ENCODE measurements at regions not wholly inside any gene's neighbourhood (a gene's known extent, or its start where the extent isn't known, plus 50 kb on each side); places are given as distances from the start of the nearest gene placed in this dataset.

DNA sequence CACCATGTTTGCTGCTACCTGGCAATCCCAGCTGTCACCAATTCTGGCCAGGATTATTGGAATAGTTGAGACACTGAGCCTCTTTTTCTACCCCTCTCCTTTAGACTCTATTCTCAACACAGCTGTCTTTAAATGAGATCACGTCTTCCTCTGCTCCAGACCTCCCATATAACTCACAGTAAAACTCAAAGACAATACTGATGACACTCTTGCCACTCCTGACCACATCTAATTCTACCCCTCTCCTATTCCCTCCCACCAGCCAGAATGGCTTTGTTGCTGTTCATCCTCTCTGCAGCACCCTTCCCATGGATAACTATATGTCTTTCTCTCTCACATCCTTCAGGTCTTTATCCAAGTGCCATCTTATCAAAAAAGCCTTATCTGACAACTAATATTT, 188.6 kb upstream of the IL15 start:
- DNase-seq (no peak), ATAC-seq (ENCODE audit: low read depth in 2 of 2) (no peak)
- Mint-ChIP-seq H3K4me3 (no peak overlapping the region), H3K27ac (no peak overlapping the region), H3K9me3 (peaks cover 0 to 2% (median 0%) of the 10 kb centered on the region in 7 donors), H3K27me3 (no peaks in the 10 kb centered on the region), H3K4me1 (no peaks in the 10 kb centered on the region), H3K36me3 (no peaks in the 10 kb centered on the region)
- no peak overlapping the region for H3K27ac ChIP-seq (ENCODE audit: insufficient read depth, low read length, poor library complexity, severe bottlenecking)
- no peaks in the 10 kb centered on the region for H3K27me3 ChIP-seq (ENCODE audit: control insufficient read depth, insufficient read depth, low read length)
- no peaks in the 10 kb centered on the region for H3K36me3 ChIP-seq (ENCODE audit: control insufficient read depth, insufficient read depth, low read length)
- no peaks in the 10 kb centered on the region for H3K4me1 ChIP-seq (ENCODE audit: control insufficient read depth, insufficient read depth, low read length, poor library complexity, severe bottlenecking)
- H3K9me3 ChIP-seq (ENCODE audit: control insufficient read depth in 2 of 2, low read length in 2 of 2) = no peaks in the 10 kb centered on the region
- H3K4me3 ChIP-seq (ENCODE audit: low read depth, low read length) = no peak overlapping the region

DNA sequence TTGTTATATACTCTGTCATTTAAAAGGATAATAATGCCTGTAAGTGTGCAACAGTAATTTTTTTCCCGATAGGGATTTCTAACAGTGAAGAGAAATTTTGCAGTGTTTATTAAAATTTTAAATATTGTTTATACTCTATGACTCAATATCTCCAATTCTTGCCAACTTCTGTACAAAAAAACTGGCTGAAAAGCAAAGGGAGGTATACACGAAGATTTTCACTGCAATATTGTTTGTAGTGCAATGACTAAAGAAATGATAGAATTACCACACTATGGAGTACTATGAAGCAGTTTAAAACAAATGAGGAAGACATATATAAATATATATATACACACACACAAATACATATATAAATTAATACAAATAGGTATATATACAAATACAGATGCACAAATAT, 187.9 kb upstream of the IL15 start:
- DNase-seq = no peak
- Mint-ChIP-seq H3K4me3 (no peak overlapping the region), H3K36me3 (no peaks in the 10 kb centered on the region), H3K4me1 (no peaks in the 10 kb centered on the region), H3K27ac (no peak overlapping the region), H3K9me3 (peaks cover 0 to 4% (median 2%) of the 10 kb centered on the region in 7 donors), H3K27me3 (no peaks in the 10 kb centered on the region)
- Histone ChIP-seq H3K36me3 (ENCODE audit: control insufficient read depth, insufficient read depth, low read length) (no peaks in the 10 kb centered on the region), H3K9me3 (ENCODE audit: control insufficient read depth in 2 of 2, low read length in 2 of 2) (no peaks in the 10 kb centered on the region), H3K27me3 (ENCODE audit: control insufficient read depth, insufficient read depth, low read length) (no peaks in the 10 kb centered on the region), H3K4me3 (ENCODE audit: low read depth, low read length) (no peak overlapping the region), H3K27ac (ENCODE audit: insufficient read depth, low read length, poor library complexity, severe bottlenecking) (no peak overlapping the region), H3K4me1 (ENCODE audit: control insufficient read depth, insufficient read depth, low read length, poor library complexity, severe bottlenecking) (no peaks in the 10 kb centered on the region)
- ATAC-seq (ENCODE audit: low read depth in 2 of 2) = no peak

DNA sequence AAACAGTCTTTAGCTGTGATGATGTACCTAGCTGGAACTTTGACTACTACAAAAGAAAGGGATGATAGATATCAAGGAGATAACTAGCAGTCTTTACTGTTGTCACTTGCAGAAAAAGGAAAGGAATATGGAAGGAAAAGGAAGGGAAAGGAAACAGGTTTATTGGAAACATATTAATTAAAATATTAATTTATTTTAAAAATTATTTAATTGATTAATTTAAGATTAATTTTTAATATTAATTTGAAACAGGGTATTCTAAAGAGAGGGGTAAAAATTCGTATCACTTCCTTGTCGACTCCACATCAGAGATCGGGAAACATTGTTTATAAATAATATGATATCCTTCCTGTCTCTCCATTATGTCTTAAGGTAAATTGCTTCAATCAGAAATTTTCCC, 186.5 kb upstream of the IL15 start:
- DNase-seq (no peak), ATAC-seq (ENCODE audit: low read depth in 2 of 2) (no peak)
- Histone ChIP-seq H3K27me3 (ENCODE audit: control insufficient read depth, insufficient read depth, low read length) (no peaks in the 10 kb centered on the region), H3K4me1 (ENCODE audit: control insufficient read depth, insufficient read depth, low read length, poor library complexity, severe bottlenecking) (no peaks in the 10 kb centered on the region), H3K36me3 (ENCODE audit: control insufficient read depth, insufficient read depth, low read length) (no peaks in the 10 kb centered on the region), H3K4me3 (ENCODE audit: low read depth, low read length) (no peak overlapping the region), H3K27ac (ENCODE audit: insufficient read depth, low read length, poor library complexity, severe bottlenecking) (no peak overlapping the region), H3K9me3 (ENCODE audit: control insufficient read depth in 2 of 2, low read length in 2 of 2) (no peaks in the 10 kb centered on the region)
- Mint-ChIP-seq H3K9me3 (peaks cover 0 to 4% (median 2%) of the 10 kb centered on the region in 7 donors), H3K27ac (no peak overlapping the region), H3K4me3 (no peak overlapping the region), H3K4me1 (no peaks in the 10 kb centered on the region), H3K36me3 (no peaks in the 10 kb centered on the region), H3K27me3 (no peaks in the 10 kb centered on the region)

DNA sequence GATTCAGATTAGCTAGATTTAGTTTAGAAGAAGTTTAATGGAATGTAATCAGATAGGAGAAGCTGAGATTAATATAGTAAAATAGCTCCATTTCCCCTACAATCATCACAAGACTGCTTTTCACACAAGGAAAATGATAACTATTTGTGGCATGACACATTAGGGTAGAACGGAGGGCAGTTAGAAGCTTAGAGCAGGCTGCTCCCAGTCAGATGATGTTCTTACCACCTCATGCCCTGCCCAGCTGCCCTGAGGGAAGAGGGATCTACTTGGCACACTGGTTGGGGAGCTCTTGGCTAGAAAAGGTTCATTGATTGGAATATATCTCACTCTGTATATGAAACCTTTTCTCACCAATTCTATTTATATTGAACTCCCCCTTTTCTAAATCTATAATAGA, 180.7 kb upstream of the IL15 start:
- no peak overlapping the region for H3K27ac Mint-ChIP-seq
- ATAC-seq (ENCODE audit: low read depth in 2 of 2) (no peak), DNase-seq (no peak)
- no peak overlapping the region for H3K4me3 ChIP-seq (ENCODE audit: low read depth, low read length)
- H3K36me3 Mint-ChIP-seq = no peaks in the 10 kb centered on the region
- H3K9me3 Mint-ChIP-seq = peaks cover 0 to 4% (median under 1%) of the 10 kb centered on the region in 7 donors
- no peaks in the 10 kb centered on the region for H3K27me3 Mint-ChIP-seq
- H3K4me3 Mint-ChIP-seq = no peak overlapping the region
- no peak overlapping the region for H3K27ac ChIP-seq (ENCODE audit: insufficient read depth, low read length, poor library complexity, severe bottlenecking)
- H3K36me3 ChIP-seq (ENCODE audit: control insufficient read depth, insufficient read depth, low read length) = no peaks in the 10 kb centered on the region
- no peaks in the 10 kb centered on the region for H3K27me3 ChIP-seq (ENCODE audit: control insufficient read depth, insufficient read depth, low read length)
- H3K4me1 Mint-ChIP-seq = no peaks in the 10 kb centered on the region
- H3K4me1 ChIP-seq (ENCODE audit: control insufficient read depth, insufficient read depth, low read length, poor library complexity, severe bottlenecking) = no peaks in the 10 kb centered on the region
- H3K9me3 ChIP-seq (ENCODE audit: control insufficient read depth in 2 of 2, low read length in 2 of 2) = no peaks in the 10 kb centered on the region

DNA sequence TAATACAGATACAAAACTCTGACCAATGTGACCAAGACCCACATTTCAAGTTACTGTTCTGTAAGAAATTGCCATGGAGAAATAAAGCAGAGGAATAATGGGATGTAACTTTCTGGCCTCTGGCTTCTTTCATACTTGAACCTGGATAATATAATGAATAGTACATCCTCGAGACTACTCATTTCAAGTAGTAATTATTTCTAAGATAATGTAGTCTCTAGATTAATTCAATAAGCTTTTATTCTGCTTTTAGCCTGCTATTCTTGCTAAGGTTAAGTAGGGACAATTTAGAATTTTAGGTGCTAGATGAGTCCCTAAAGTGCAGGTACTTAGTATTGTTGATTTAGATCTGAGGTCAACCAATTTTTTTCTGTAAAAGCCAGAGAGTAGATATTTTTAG, 178.7 kb upstream of the IL15 start:
- ATAC-seq (ENCODE audit: low read depth in 2 of 2) (no peak), DNase-seq (no peak)
- H3K4me1 ChIP-seq (ENCODE audit: control insufficient read depth, insufficient read depth, low read length, poor library complexity, severe bottlenecking) = no peaks in the 10 kb centered on the region
- H3K27me3 ChIP-seq (ENCODE audit: control insufficient read depth, insufficient read depth, low read length) = no peaks in the 10 kb centered on the region
- no peaks in the 10 kb centered on the region for H3K9me3 ChIP-seq (ENCODE audit: control insufficient read depth in 2 of 2, low read length in 2 of 2)
- Mint-ChIP-seq H3K9me3 (peaks cover 0 to 4% (median 0%) of the 10 kb centered on the region in 7 donors), H3K36me3 (no peaks in the 10 kb centered on the region), H3K4me1 (no peaks in the 10 kb centered on the region), H3K4me3 (no peak overlapping the region), H3K27ac (no peak overlapping the region), H3K27me3 (no peaks in the 10 kb centered on the region)
- no peaks in the 10 kb centered on the region for H3K36me3 ChIP-seq (ENCODE audit: control insufficient read depth, insufficient read depth, low read length)
- H3K27ac ChIP-seq (ENCODE audit: insufficient read depth, low read length, poor library complexity, severe bottlenecking) = no peak overlapping the region
- H3K4me3 ChIP-seq (ENCODE audit: low read depth, low read length) = no peak overlapping the region

DNA sequence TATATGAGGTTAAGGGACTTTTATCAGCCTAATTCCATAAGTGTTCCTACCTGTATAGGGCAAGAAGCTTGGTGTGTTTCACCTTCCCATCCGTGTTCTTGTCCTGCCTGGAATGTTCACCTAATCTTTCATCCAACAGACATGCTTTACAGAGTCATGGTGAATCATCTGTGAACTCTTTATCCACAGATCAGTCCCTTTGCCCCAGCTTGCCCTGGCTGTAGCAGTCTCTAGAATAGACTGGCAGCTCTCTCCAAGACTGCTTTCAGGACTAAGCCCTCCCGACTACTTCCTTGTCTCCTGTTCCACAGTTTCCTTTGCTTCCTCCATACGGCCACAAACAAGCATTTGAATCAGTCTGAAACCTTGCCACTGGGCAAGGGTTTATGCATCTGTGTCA, 177.9 kb upstream of the IL15 start:
- no peak overlapping the region for H3K27ac ChIP-seq (ENCODE audit: insufficient read depth, low read length, poor library complexity, severe bottlenecking)
- H3K4me1 Mint-ChIP-seq = no peaks in the 10 kb centered on the region
- ATAC-seq (ENCODE audit: low read depth in 2 of 2) (no peak), DNase-seq (no peak)
- H3K27me3 ChIP-seq (ENCODE audit: control insufficient read depth, insufficient read depth, low read length) = no peaks in the 10 kb centered on the region
- peaks cover 0 to 2% (median 0%) of the 10 kb centered on the region in 7 donors for H3K9me3 Mint-ChIP-seq
- H3K9me3 ChIP-seq (ENCODE audit: control insufficient read depth in 2 of 2, low read length in 2 of 2) = no peaks in the 10 kb centered on the region
- no peaks in the 10 kb centered on the region for H3K4me1 ChIP-seq (ENCODE audit: control insufficient read depth, insufficient read depth, low read length, poor library complexity, severe bottlenecking)
- H3K36me3 ChIP-seq (ENCODE audit: control insufficient read depth, insufficient read depth, low read length) = no peaks in the 10 kb centered on the region
- no peak overlapping the region for H3K27ac Mint-ChIP-seq
- H3K27me3 Mint-ChIP-seq = no peaks in the 10 kb centered on the region
- H3K4me3 Mint-ChIP-seq = no peak overlapping the region
- H3K36me3 Mint-ChIP-seq = no peaks in the 10 kb centered on the region
- H3K4me3 ChIP-seq (ENCODE audit: low read depth, low read length) = no peak overlapping the region

DNA sequence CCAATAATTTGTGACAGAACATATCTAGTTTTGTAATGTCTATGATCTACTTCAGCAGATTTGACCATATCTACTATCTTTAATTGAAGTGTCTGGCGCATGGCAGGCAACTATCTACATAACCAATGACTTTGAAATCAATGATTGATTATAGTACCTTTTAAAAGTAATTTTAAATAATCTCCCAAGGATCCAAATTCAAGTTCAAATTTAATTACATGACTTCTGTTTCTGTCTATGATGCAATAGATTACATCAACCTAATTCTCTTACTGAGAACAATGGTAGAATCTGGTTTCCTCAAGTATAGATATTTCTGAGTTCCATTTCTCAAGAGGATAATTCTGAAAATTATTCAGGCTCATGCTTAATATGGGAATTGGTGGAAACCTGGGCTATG, 177.4 kb upstream of the IL15 start:
- H3K27me3 ChIP-seq (ENCODE audit: control insufficient read depth, insufficient read depth, low read length) = no peaks in the 10 kb centered on the region
- ATAC-seq (ENCODE audit: low read depth in 2 of 2) (no peak), DNase-seq (no peak)
- no peaks in the 10 kb centered on the region for H3K27me3 Mint-ChIP-seq
- no peak overlapping the region for H3K4me3 ChIP-seq (ENCODE audit: low read depth, low read length)
- H3K4me1 Mint-ChIP-seq = no peaks in the 10 kb centered on the region
- H3K4me3 Mint-ChIP-seq = no peak overlapping the region
- H3K27ac ChIP-seq (ENCODE audit: insufficient read depth, low read length, poor library complexity, severe bottlenecking) = no peak overlapping the region
- no peaks in the 10 kb centered on the region for H3K36me3 Mint-ChIP-seq
- H3K36me3 ChIP-seq (ENCODE audit: control insufficient read depth, insufficient read depth, low read length) = no peaks in the 10 kb centered on the region
- no peaks in the 10 kb centered on the region for H3K9me3 ChIP-seq (ENCODE audit: control insufficient read depth in 2 of 2, low read length in 2 of 2)
- no peak overlapping the region for H3K27ac Mint-ChIP-seq
- no peaks in the 10 kb centered on the region for H3K4me1 ChIP-seq (ENCODE audit: control insufficient read depth, insufficient read depth, low read length, poor library complexity, severe bottlenecking)
- peaks cover 0 to 2% (median 0%) of the 10 kb centered on the region in 7 donors for H3K9me3 Mint-ChIP-seq

DNA sequence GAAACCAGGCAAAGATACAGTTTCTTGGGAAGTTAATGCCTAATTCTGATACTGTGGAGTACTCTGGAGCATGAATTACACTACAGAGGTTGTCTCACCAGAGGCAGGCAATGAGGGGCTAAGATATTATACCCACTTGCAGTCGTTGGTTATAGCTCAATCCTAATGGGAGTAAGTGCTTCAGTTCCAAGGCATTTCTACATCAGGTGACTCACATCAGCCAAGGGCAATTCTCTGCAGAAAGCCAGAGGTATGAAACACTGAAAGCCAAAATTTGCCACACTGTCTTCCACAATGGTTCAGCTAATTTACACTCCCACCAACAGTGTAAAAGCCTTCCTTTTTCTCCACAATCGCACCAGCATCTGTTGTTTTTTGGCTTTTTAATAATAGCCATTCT, 174.0 kb upstream of the IL15 start:
- H3K27ac ChIP-seq (ENCODE audit: insufficient read depth, low read length, poor library complexity, severe bottlenecking) = no peak overlapping the region
- no peak overlapping the region for H3K27ac Mint-ChIP-seq
- H3K4me1 Mint-ChIP-seq = no peaks in the 10 kb centered on the region
- H3K27me3 Mint-ChIP-seq = no peaks in the 10 kb centered on the region
- DNase-seq (no peak), ATAC-seq (ENCODE audit: low read depth in 2 of 2) (no peak)
- no peaks in the 10 kb centered on the region for H3K27me3 ChIP-seq (ENCODE audit: control insufficient read depth, insufficient read depth, low read length)
- H3K9me3 ChIP-seq (ENCODE audit: control insufficient read depth in 2 of 2, low read length in 2 of 2) = no peaks in the 10 kb centered on the region
- no peaks in the 10 kb centered on the region for H3K36me3 Mint-ChIP-seq
- no peaks in the 10 kb centered on the region for H3K4me1 ChIP-seq (ENCODE audit: control insufficient read depth, insufficient read depth, low read length, poor library complexity, severe bottlenecking)
- peaks cover 0 to 2% (median 0%) of the 10 kb centered on the region in 7 donors for H3K9me3 Mint-ChIP-seq
- no peak overlapping the region for H3K4me3 Mint-ChIP-seq
- no peak overlapping the region for H3K4me3 ChIP-seq (ENCODE audit: low read depth, low read length)
- no peaks in the 10 kb centered on the region for H3K36me3 ChIP-seq (ENCODE audit: control insufficient read depth, insufficient read depth, low read length)

Data from CD4-positive, CD25-positive, alpha-beta regulatory T cell (primary cell).